ENCODE measurements at regions not wholly inside any gene's neighbourhood (a gene's known extent, or its start where the extent isn't known, plus 50 kb on each side); places are given as distances from the start of the nearest gene placed in this dataset.
"Not testable (repeated sequence)": the region's sequence is repeated elsewhere in the genome, so short reads cannot be mapped to it uniquely, and the experiment has no call there.

- not testable (repeated sequence) for TF ChIP-seq CTCF (tag by site-specific recombination; IDR thresholded peaks at IDR 0.05); ZNF513 (tag by site-specific recombination; IDR thresholded peaks at IDR 0.05); ZNF2 (tag by site-specific recombination; IDR thresholded peaks at IDR 0.05); ZNF626 (tag by site-specific recombination; IDR thresholded peaks at IDR 0.05); ZNF660 (tag by site-specific recombination; IDR thresholded peaks at IDR 0.05); KLF17 (tag by site-specific recombination; IDR thresholded peaks at IDR 0.05); ELK4 (IDR thresholded peaks at IDR 0.05; ENCODE audit: borderline replicate concordance, low read depth, low read length); ZNF561 (tag by site-specific recombination; IDR thresholded peaks at IDR 0.05; ENCODE audit: borderline replicate concordance)
These were observed 179.6 kb upstream of the RND3 start for GRCh38 chr2:150667039-150667438.

Measured in HEK293 (cell line).